Osteoblast (primary cell): ENCODE measurements at regions not wholly inside any gene's neighbourhood (a gene's known extent, or its start where the extent isn't known, plus 50 kb on each side); places are given as distances from the start of the nearest gene placed in this dataset.

Source experiments
- DNase-seq: peaks from one replicate; pipeline ENCODE4 v3.0.0; 2011; ENCODE audit warnings: low spot score, mixed read lengths; ENCODE audit not compliant: insufficient read length; ENCODE audit errors: missing footprints
- H2AFZ ChIP-seq: 2 replicates; pipeline ENCODE4 v1.6.0; 2011; ENCODE audit warnings: mild to moderate bottlenecking, low read length
- H3K27ac ChIP-seq: 2 replicates; pipeline ENCODE4 v1.5.1; 2011; ENCODE audit warnings: mild to moderate bottlenecking, low read depth, low read length, moderate library complexity
- H3K27me3 ChIP-seq: 2 replicates; pipeline ENCODE4 v1.6.0; 2012; ENCODE audit warnings: mild to moderate bottlenecking, control low read depth, inconsistent platforms, low read length, moderate library complexity; ENCODE audit not compliant: insufficient read depth
- H3K36me3 ChIP-seq: 2 replicates; pipeline ENCODE4 v1.5.1; 2011; ENCODE audit warnings: mild to moderate bottlenecking, low read length, control low read depth, moderate library complexity; ENCODE audit not compliant: insufficient read depth
- H3K4me1 ChIP-seq: 2 replicates; pipeline ENCODE4 v1.5.1; 2011; ENCODE audit warnings: mild to moderate bottlenecking, low read length, control low read depth, moderate library complexity; ENCODE audit not compliant: insufficient read depth
- H3K4me2 ChIP-seq: 2 replicates; pipeline ENCODE4 v1.6.0; 2011; ENCODE audit warnings: mild to moderate bottlenecking, low read length; ENCODE audit not compliant: insufficient read depth
- H3K4me3 ChIP-seq: fragments of 200-600 bp; sonication (generic); 3 replicates; pipeline ENCODE4 v1.5.1; 2012; ENCODE audit warnings: mild to moderate bottlenecking, low read length, inconsistent platforms; ENCODE audit not compliant: insufficient read depth
- H3K79me2 ChIP-seq: 2 replicates; pipeline ENCODE4 v1.6.0; 2012; ENCODE audit warnings: mild to moderate bottlenecking, low read length, control low read depth, inconsistent platforms; ENCODE audit not compliant: insufficient read depth
- H3K9me3 ChIP-seq: 2 replicates; pipeline ENCODE4 v1.5.1; 2011; ENCODE audit warnings: low read depth, low read length, control low read depth
- H4K20me1 ChIP-seq: 2 replicates; pipeline ENCODE4 v1.6.0; 2012; ENCODE audit warnings: mild to moderate bottlenecking, low read length, control low read depth; ENCODE audit not compliant: insufficient read depth
- CTCF ChIP-seq: IDR thresholded peaks from 2 replicates; pipeline ENCODE4 v1.5.1; 2011; ENCODE audit warnings: mild to moderate bottlenecking, low read depth, low read length, moderate library complexity; ENCODE audit errors: extremely low read depth

DNA sequence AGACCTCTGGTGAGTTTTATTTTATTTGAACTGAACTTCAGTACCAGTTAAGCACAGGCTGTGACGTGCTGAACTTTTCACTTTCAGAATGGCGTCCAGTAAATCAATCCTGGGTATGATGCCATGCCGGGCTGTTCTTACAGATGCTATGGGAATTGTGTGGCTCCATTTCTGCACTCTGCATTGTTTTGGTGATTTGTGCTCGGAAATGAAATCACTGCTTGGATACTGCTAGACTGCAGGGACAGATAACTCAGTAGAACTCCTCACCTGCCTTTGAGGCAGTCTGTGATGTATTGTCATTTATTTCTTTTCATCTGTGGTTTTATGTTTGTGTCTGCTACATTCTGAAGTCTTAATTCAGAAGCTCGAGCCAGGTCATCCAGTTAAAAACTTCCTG lies 172.7 kb downstream of the PTPN11 start:
- Histone ChIP-seq H3K27ac (no peak overlapping the region), H3K79me2 (no peaks in the 10 kb centered on the region), H4K20me1 (no peaks in the 10 kb centered on the region), H3K4me1 (no peaks in the 10 kb centered on the region), H2AFZ (no peak overlapping the region), H3K4me3 (no peak overlapping the region), H3K36me3 (no peaks in the 10 kb centered on the region), H3K4me2 (no peak overlapping the region), H3K9me3 (no peaks in the 10 kb centered on the region), H3K27me3 (no peaks in the 10 kb centered on the region)
- DNase-seq: no peak
- TF ChIP-seq CTCF: no peak

GRCh38 chr12:112595410-112595809 lies 176.7 kb downstream of the PTPN11 start:
- Histone ChIP-seq H3K4me2 (no peak overlapping the region), H3K9me3 (no peaks in the 10 kb centered on the region), H3K27me3 (no peaks in the 10 kb centered on the region), H3K27ac (no peak overlapping the region), H3K4me1 (no peaks in the 10 kb centered on the region), H3K79me2 (no peaks in the 10 kb centered on the region), H3K36me3 (no peaks in the 10 kb centered on the region), H4K20me1 (no peaks in the 10 kb centered on the region), H3K4me3 (no peak overlapping the region), H2AFZ (no peak overlapping the region)
- TF ChIP-seq CTCF: no peak
- no peak for DNase-seq

DNA sequence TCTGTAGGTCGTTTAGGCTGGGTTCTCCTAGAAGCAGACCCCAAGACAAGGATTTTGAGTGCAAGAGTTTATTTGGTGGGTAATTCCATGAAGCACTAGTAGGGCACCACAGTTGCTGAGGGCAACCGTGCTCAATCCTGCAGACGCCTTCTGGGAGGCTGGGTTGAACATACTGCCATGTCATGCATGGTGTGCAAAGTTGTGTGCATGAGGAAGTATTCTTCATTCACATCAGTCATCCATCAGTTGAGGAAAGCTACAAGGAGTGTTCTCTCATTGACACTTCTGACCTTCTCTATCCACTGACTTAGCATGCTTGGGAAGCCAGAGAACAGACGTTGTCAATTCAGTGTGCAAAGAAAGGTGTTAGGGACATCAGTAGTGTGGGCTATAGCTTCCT lies 179.2 kb downstream of the PTPN11 start:
- no peak for DNase-seq
- Histone ChIP-seq H3K27me3 (peaks cover 3% of the 10 kb centered on the region), H3K4me2 (no peak overlapping the region), H3K27ac (no peak overlapping the region), H3K36me3 (no peaks in the 10 kb centered on the region), H3K9me3 (no peaks in the 10 kb centered on the region), H2AFZ (no peak overlapping the region), H3K79me2 (no peaks in the 10 kb centered on the region), H4K20me1 (no peaks in the 10 kb centered on the region), H3K4me3 (no peak overlapping the region), H3K4me1 (no peaks in the 10 kb centered on the region)
- no peak for TF ChIP-seq CTCF

GRCh38 chr12:112598626-112599025 lies 179.9 kb downstream of the PTPN11 start:
- H3K9me3 ChIP-seq: no peaks in the 10 kb centered on the region
- H3K27ac ChIP-seq: no peak overlapping the region
- no peaks in the 10 kb centered on the region for H4K20me1 ChIP-seq
- H2AFZ ChIP-seq: no peak overlapping the region
- H3K4me1 ChIP-seq: no peaks in the 10 kb centered on the region
- no peaks in the 10 kb centered on the region for H3K36me3 ChIP-seq
- H3K4me3 ChIP-seq: no peak overlapping the region
- no peak for DNase-seq
- H3K4me2 ChIP-seq: no peak overlapping the region
- H3K27me3 ChIP-seq: peaks cover 3% of the 10 kb centered on the region
- H3K79me2 ChIP-seq: no peaks in the 10 kb centered on the region
- TF ChIP-seq CTCF: no peak
